Peyer's patch (tissue), 4 donors: ENCODE measurements at regions not wholly inside any gene's neighbourhood (a gene's known extent, or its start where the extent isn't known, plus 50 kb on each side); places are given as distances from the start of the nearest gene placed in this dataset.

Experiments used
- DNase-seq, 3 donors: peaks; one replicate each; pipeline ENCODE4 v3.0.0-alpha.2; 2017 to 2019
- H3K27ac ChIP-seq, 4 donors: fragments of 200-600 bp; sonication (generic); one replicate each; pipeline ENCODE4 v1.5.1; 2016 to 2019
- H3K27me3 ChIP-seq, 2 donors: fragments of 200-600 bp; sonication (generic); one replicate each; pipeline ENCODE4 v1.5.1; 2019
- H3K36me3 ChIP-seq, 3 donors: fragments of 200-600 bp; sonication (generic); one replicate each; pipeline ENCODE4 v1.5.1; 2016 to 2019
- H3K4me1 ChIP-seq, 4 donors: fragments of 200-600 bp; sonication (generic); one replicate each; pipeline ENCODE4 v1.5.1; 2016 to 2019
- H3K4me3 ChIP-seq, 4 donors: fragments of 200-600 bp; sonication (generic); 1 replicate in 3 of 4; 2 replicates in 1 of 4; pipeline ENCODE4 v1.5.1; 2016 to 2019; ENCODE audit warnings: mild to moderate bottlenecking in 1 of 4
- H3K9me3 ChIP-seq, 4 donors: fragments of 200-600 bp; sonication (generic); one replicate each; pipeline ENCODE4 v1.5.1; 2016 to 2019; ENCODE audit warnings: mild to moderate bottlenecking in 1 of 4
- POLR2A ChIP-seq, 2 donors: fragments of 450-650 bp; IDR thresholded peaks; one replicate each; pipeline ENCODE4 v1.5.1; 2017; ENCODE audit warnings: antibody characterized with exemption in 2 of 2, mild to moderate bottlenecking in 2 of 2, moderate library complexity in 2 of 2
- TF ChIP-seq, protein P1 (sequence below), 6 experiments: fragments of 450-650 bp in 4 of 6; fragments of 200-600 bp in 2 of 6; sonication (generic) in 1 of 6; IDR thresholded peaks; one replicate each; pipeline ENCODE4 v1.5.1; 2017 to 2019; ENCODE audit warnings: antibody characterized with exemption in 6 of 6, mild to moderate bottlenecking in 3 of 6, moderate library complexity in 1 of 6

DNA sequence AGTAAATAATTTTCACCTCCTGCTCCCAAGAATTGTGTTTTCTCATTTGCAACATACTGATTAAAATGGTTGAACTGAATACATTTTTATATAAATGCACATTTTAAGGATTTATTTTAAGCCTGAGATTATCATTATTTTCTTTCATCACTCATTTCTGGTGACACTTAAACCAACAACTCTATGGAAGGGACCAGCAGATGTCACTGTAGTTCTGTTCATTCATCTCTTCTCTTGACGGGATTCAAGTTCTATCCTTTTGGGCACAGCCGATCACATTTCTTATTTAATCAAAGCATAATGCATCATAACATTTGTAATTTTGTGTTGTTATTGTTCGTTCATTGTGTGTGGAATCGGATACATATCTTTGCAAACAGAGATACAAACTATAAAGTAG, 417.9 kb downstream of the HRH4 start:
- TF ChIP-seq, protein P1, sequence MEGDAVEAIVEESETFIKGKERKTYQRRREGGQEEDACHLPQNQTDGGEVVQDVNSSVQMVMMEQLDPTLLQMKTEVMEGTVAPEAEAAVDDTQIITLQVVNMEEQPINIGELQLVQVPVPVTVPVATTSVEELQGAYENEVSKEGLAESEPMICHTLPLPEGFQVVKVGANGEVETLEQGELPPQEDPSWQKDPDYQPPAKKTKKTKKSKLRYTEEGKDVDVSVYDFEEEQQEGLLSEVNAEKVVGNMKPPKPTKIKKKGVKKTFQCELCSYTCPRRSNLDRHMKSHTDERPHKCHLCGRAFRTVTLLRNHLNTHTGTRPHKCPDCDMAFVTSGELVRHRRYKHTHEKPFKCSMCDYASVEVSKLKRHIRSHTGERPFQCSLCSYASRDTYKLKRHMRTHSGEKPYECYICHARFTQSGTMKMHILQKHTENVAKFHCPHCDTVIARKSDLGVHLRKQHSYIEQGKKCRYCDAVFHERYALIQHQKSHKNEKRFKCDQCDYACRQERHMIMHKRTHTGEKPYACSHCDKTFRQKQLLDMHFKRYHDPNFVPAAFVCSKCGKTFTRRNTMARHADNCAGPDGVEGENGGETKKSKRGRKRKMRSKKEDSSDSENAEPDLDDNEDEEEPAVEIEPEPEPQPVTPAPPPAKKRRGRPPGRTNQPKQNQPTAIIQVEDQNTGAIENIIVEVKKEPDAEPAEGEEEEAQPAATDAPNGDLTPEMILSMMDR (IDR thresholded peaks at IDR 0.05) = peak in 5 of 6 experiments; percentile 24 to 71 (median 66)
- no peak for TF ChIP-seq POLR2A (IDR thresholded peaks at IDR 0.05)
- Histone ChIP-seq H3K27me3 (no peaks in the 10 kb centered on the region), H3K27ac (no peak overlapping the region), H3K9me3 (no peaks in the 10 kb centered on the region), H3K4me3 (no peak overlapping the region), H3K4me1 (no peaks in the 10 kb centered on the region), H3K36me3 (no peaks in the 10 kb centered on the region)
- no peak for DNase-seq

DNA sequence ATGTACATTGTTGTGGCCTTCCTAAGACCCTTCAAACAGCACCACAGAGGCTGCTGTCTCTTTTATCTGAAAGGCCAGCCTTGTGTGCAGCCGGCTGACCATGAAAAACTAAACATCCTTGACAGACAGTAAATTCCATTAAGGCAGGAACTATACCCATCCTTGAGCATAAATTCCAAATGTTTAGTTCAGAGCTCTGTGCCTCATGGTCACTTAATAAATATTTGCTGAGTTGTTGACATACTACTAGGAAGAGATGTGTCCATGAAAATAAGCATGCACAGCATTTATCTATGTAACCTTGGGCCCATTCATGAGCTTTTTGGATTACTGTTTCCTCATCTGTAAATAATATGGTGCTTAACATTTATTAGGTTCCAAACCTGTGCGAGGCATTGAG, 424.8 kb downstream of the HRH4 start:
- TF ChIP-seq POLR2A (IDR thresholded peaks at IDR 0.05) = no peak
- TF ChIP-seq, protein P1 (IDR thresholded peaks at IDR 0.05) = no peak
- no peaks in the 10 kb centered on the region for H3K27me3 ChIP-seq

DNA sequence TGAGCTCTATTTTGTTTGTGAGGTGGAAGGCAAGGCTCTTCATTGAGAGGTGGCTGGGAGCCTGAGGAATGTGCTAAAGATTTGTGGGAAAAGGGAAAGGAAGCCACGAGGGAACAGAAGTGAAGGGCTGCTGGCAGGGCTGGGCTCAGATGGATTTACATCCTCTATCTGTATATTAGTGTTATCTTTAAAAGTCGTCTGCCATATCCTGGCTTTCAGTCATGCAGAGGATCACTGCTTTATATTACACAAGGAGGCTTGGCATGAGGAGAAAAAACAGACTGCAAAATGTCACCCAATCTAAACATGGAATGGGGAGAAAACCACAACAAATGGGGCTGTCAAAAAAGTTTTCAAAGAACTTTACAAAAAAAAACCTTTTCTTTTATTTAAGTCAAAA, 434.4 kb downstream of the HRH4 start:
- no peak for DNase-seq
- Histone ChIP-seq H3K4me1 (no peaks in the 10 kb centered on the region), H3K4me3 (no peak overlapping the region), H3K36me3 (no peaks in the 10 kb centered on the region), H3K9me3 (no peaks in the 10 kb centered on the region), H3K27me3 (no peaks in the 10 kb centered on the region), H3K27ac (no peak overlapping the region)
- TF ChIP-seq POLR2A (IDR thresholded peaks at IDR 0.05) = no peak
- TF ChIP-seq, protein P1 (IDR thresholded peaks at IDR 0.05) = no peak

More for the DNA sequence above, 424.8 kb downstream of the HRH4 start:
- Histone ChIP-seq H3K9me3 (no peaks in the 10 kb centered on the region), H3K4me1 (no peaks in the 10 kb centered on the region), H3K27ac (no peak overlapping the region), H3K4me3 (no peak overlapping the region), H3K36me3 (no peaks in the 10 kb centered on the region)
- no peak for DNase-seq

DNA sequence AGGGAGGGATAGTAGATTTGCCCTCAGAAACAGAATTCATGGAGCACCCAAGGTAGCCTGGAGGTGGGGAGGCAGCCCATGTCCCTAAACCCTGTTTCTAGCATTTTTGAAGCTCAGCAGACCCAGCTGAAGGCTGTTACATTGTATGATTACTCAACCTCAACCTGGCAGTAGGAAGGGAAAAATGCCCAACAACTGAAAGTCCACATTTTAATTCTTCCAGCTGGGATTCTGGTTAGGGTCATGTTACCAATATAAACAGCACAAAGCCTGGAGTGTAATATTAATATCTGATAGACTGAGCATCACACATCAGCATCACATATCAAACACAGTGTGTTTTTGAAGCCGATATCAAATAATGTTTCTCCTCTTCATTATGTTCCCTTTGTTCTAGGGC, 437.0 kb downstream of the HRH4 start:
- TF ChIP-seq, protein P1 (IDR thresholded peaks at IDR 0.05) = no peak
- no peak for TF ChIP-seq POLR2A (IDR thresholded peaks at IDR 0.05)
- no peaks in the 10 kb centered on the region for H3K36me3 ChIP-seq
- no peak overlapping the region for H3K27ac ChIP-seq

DNA sequence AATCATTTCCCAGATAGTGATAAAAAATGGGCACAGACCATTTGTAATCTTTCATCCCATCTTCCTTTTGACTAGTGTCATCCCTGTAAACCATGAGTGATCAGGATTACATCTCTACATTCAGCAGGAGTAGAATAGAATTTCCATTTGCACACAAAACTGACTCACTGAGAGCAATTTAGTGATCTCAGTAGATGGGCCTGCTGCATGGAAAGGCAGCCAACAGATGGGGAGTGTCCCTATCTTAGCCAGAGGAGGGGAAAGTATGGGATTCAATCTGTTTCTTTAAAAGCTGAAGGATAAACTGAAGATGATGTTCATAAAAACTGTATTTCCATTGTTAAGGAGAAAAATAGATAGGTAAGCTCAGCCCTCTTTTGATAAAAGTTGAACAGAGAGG, 441.7 kb downstream of the ZNF521 start:
- DNase-seq = no peak
- H3K4me3 ChIP-seq = no peak overlapping the region

More for the DNA sequence above, 437.0 kb downstream of the HRH4 start:
- DNase-seq = no peak
- Histone ChIP-seq H3K9me3 (no peaks in the 10 kb centered on the region), H3K4me3 (no peak overlapping the region), H3K27me3 (no peaks in the 10 kb centered on the region), H3K4me1 (no peaks in the 10 kb centered on the region)

More for the DNA sequence above, 441.7 kb downstream of the ZNF521 start:
- no peak for TF ChIP-seq POLR2A (IDR thresholded peaks at IDR 0.05)
- TF ChIP-seq, protein P1 (IDR thresholded peaks at IDR 0.05) = no peak
- Histone ChIP-seq H3K4me1 (no peaks in the 10 kb centered on the region), H3K36me3 (no peaks in the 10 kb centered on the region), H3K27me3 (no peaks in the 10 kb centered on the region), H3K27ac (no peak overlapping the region), H3K9me3 (no peaks in the 10 kb centered on the region)
